H9 (cell line): ENCODE measurements at regions not wholly inside any gene's neighbourhood (a gene's known extent, or its start where the extent isn't known, plus 50 kb on each side); places are given as distances from the start of the nearest gene placed in this dataset.

ENCODE experiments used
- DNase-seq: peaks from one replicate; pipeline ENCODE4 v3.0.0-alpha.2; 2017
- H2AFZ ChIP-seq: one replicate; pipeline ENCODE4 v1.6.1; 2013; ENCODE audit warnings: mild to moderate bottlenecking, low read length, control low read depth, moderate library complexity
- H2AK5ac ChIP-seq: 2 replicates; pipeline ENCODE4 v1.6.1; 2013; ENCODE audit warnings: low read length, control low read depth, mixed read lengths; ENCODE audit not compliant: insufficient read length
- H2BK120ac ChIP-seq: one replicate; pipeline ENCODE4 v1.6.1; 2013; ENCODE audit warnings: low read depth, mild to moderate bottlenecking, low read length, control low read depth, inconsistent platforms; ENCODE audit not compliant: poor library complexity, severe bottlenecking
- H2BK12ac ChIP-seq: 2 replicates; pipeline ENCODE4 v1.6.1; 2013; ENCODE audit warnings: low read length, control low read depth, mixed read lengths, low read depth; ENCODE audit not compliant: insufficient read length
- H2BK15ac ChIP-seq: 2 replicates; pipeline ENCODE4 v1.6.1; 2013; ENCODE audit warnings: low read depth, low read length, control low read depth
- H2BK20ac ChIP-seq: one replicate; pipeline ENCODE4 v1.6.1; 2013; ENCODE audit warnings: low read depth, mild to moderate bottlenecking, low read length, control low read depth, inconsistent platforms; ENCODE audit not compliant: poor library complexity, severe bottlenecking
- H2BK5ac ChIP-seq: 2 replicates; pipeline ENCODE4 v1.6.1; 2013; ENCODE audit warnings: low read length, control low read depth, mixed read lengths; ENCODE audit not compliant: insufficient read length
- H3K14ac ChIP-seq: 2 replicates; pipeline ENCODE4 v1.6.1; 2013; ENCODE audit warnings: low read length, control low read depth; ENCODE audit not compliant: insufficient read depth
- H3K18ac ChIP-seq: 2 replicates; pipeline ENCODE4 v1.6.1; 2013; ENCODE audit warnings: low read depth, mild to moderate bottlenecking, mixed read lengths, low read length, control low read depth; ENCODE audit not compliant: insufficient read length
- H3K23ac ChIP-seq: 2 replicates; pipeline ENCODE4 v1.6.1; 2013; ENCODE audit warnings: low read length, control low read depth, mixed read lengths, low read depth; ENCODE audit not compliant: insufficient read length
- H3K23me2 ChIP-seq: 2 replicates; pipeline ENCODE4 v1.6.1; 2013; ENCODE audit warnings: low read depth, mild to moderate bottlenecking, mixed read lengths, low read length, control low read depth; ENCODE audit not compliant: insufficient read length, poor library complexity, severe bottlenecking
- H3K27ac ChIP-seq: 2 replicates; pipeline ENCODE4 v1.5.1; 2013; ENCODE audit warnings: low read length, control low read depth, mixed read lengths, low read depth; ENCODE audit not compliant: insufficient read length
- H3K27me3 ChIP-seq: 2 replicates; pipeline ENCODE4 v1.6.1; 2013; ENCODE audit warnings: low read length, control low read depth, inconsistent platforms; ENCODE audit not compliant: insufficient read depth
- H3K4ac ChIP-seq: 2 replicates; pipeline ENCODE4 v1.6.1; 2013; ENCODE audit warnings: low read depth, mild to moderate bottlenecking, control low read depth, inconsistent platforms, low read length, moderate library complexity
- H3K4me1 ChIP-seq: 2 replicates; pipeline ENCODE4 v1.6.1; 2013; ENCODE audit warnings: low read length, control low read depth, inconsistent platforms; ENCODE audit not compliant: insufficient read depth
- H3K4me2 ChIP-seq: 2 replicates; pipeline ENCODE4 v1.6.1; 2013; ENCODE audit warnings: low read length, control low read depth, mixed read lengths; ENCODE audit not compliant: insufficient read length, insufficient read depth
- H3K56ac ChIP-seq: 2 replicates; pipeline ENCODE4 v1.6.1; 2013; ENCODE audit warnings: low read depth, mild to moderate bottlenecking, mixed read lengths, low read length, control low read depth; ENCODE audit not compliant: insufficient read length
- H3K79me1 ChIP-seq: 2 replicates; pipeline ENCODE4 v1.6.1; 2013; ENCODE audit warnings: low read depth, mild to moderate bottlenecking, moderate library complexity, low read length, control low read depth, inconsistent platforms; ENCODE audit not compliant: insufficient read depth, poor library complexity, severe bottlenecking
- H3K79me2 ChIP-seq: 2 replicates; pipeline ENCODE4 v1.6.1; 2013; ENCODE audit warnings: low read length, control low read depth, inconsistent platforms; ENCODE audit not compliant: insufficient read depth
- H3K9ac ChIP-seq: 2 replicates; pipeline ENCODE4 v1.6.1; 2013; ENCODE audit warnings: low read length, control low read depth, mixed read lengths; ENCODE audit not compliant: insufficient read length; ENCODE audit errors: extremely low read depth
- H3K9me3 ChIP-seq: one replicate; pipeline ENCODE4 v1.6.1; 2013; ENCODE audit warnings: low read depth, low read length, inconsistent platforms; ENCODE audit not compliant: control insufficient read depth
- H3T11ph ChIP-seq: one replicate; pipeline ENCODE4 v1.6.1; 2013; ENCODE audit warnings: mild to moderate bottlenecking, low read length, control low read depth, inconsistent platforms
- H4K20me1 ChIP-seq: one replicate; pipeline ENCODE4 v1.6.1; 2013; ENCODE audit not compliant: control insufficient read depth, insufficient read length, insufficient read depth
- H4K5ac ChIP-seq: 2 replicates; pipeline ENCODE4 v1.6.1; 2013; ENCODE audit warnings: low read depth, mild to moderate bottlenecking, mixed read lengths, low read length, control low read depth; ENCODE audit not compliant: insufficient read length
- H4K8ac ChIP-seq: replicated peaks from 2 replicates; pipeline ENCODE4 v1.6.1; 2013; ENCODE audit warnings: low read length, control low read depth, mixed read lengths, low read depth; ENCODE audit not compliant: insufficient read length
- H4K91ac ChIP-seq: 2 replicates; pipeline ENCODE4 v1.6.1; 2013; ENCODE audit warnings: low read depth, mild to moderate bottlenecking, moderate library complexity, mixed read lengths, low read length, control low read depth; ENCODE audit not compliant: insufficient read length
- H3K27ac Mint-ChIP-seq, 3 experiments: 2 replicates in 2 of 3; 3 replicates in 1 of 3; pipeline ENCODE4 v1.8.0; 2020 to 2021; ENCODE audit warnings: mixed read lengths in 3 of 3, mild to moderate bottlenecking in 1 of 3, moderate library complexity in 1 of 3
- H3K27me3 Mint-ChIP-seq: 2 replicates; pipeline ENCODE4 v1.8.0; 2021; ENCODE audit warnings: low read depth, mild to moderate bottlenecking, moderate library complexity, mixed read lengths
- H3K36me3 Mint-ChIP-seq, 3 experiments: 2 replicates in 2 of 3; 3 replicates in 1 of 3; pipeline ENCODE4 v1.8.0; 2020 to 2021; ENCODE audit warnings: low read depth in 3 of 3, mixed read lengths in 3 of 3; ENCODE audit not compliant: insufficient read depth in 1 of 3
- H3K4me1 Mint-ChIP-seq, 2 experiments: 2 replicates each; pipeline ENCODE4 v1.8.0; 2020; ENCODE audit warnings: mixed read lengths in 2 of 2
- H3K4me3 Mint-ChIP-seq, 2 experiments: 2 replicates in 1 of 2; 3 replicates in 1 of 2; pipeline ENCODE4 v1.8.0; 2020 to 2021; ENCODE audit warnings: mild to moderate bottlenecking in 2 of 2, mixed read lengths in 2 of 2, moderate library complexity in 1 of 2
- H3K9me3 Mint-ChIP-seq, 2 experiments: 2 replicates in 1 of 2; 3 replicates in 1 of 2; pipeline ENCODE4 v1.8.0; 2020; ENCODE audit warnings: mild to moderate bottlenecking in 2 of 2, mixed read lengths in 2 of 2, moderate library complexity in 1 of 2
- WGBS: extraction: QIAGEN DNeasy Blood & Tissue Kit; methylation state at CpG from one replicate; pipeline ENCODE4 v1.1.7; 2013; ENCODE audit warnings: missing lambda C conversion rate, low lambda C conversion rate, mixed read lengths; ENCODE audit not compliant: insufficient read length; ENCODE audit errors: extremely low coverage; 5-methylcytosine and 5-hydroxymethylcytosine counted together
- TF ChIP-seq, protein P1 (sequence below): fragments of 200-600 bp; sonication (generic); conservative IDR thresholded peaks from 3 replicates; pipeline ENCODE4 v1.8.0; 2021; ENCODE audit warnings: antibody characterized with exemption, mild to moderate bottlenecking

DNA sequence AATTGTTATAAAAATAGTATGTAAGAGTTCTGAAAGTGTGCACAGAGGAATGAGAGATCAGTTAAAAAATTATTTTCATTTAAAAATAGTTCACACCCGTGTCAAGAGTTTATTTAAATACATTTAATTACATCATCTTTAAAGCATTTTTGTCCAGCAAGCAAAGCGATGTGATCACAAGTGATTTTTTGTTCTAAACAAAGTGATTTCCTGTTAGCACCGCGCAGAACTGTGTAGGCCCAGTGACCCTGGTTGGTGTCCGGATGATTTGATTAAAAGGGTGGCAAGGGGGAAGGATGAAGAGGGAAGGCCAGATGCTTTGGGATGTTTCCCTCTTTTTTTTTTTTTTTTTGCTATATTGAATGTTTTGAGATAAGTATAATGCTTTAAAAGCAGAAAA is 227.8 kb upstream of the PITRM1 start:
- Histone ChIP-seq H3K27me3 (no peaks in the 10 kb centered on the region), H3K23me2 (no peaks in the 10 kb centered on the region), H4K91ac (no peak overlapping the region), H2AFZ (no peak overlapping the region), H3K9ac (no peak overlapping the region), H3K79me1 (no peaks in the 10 kb centered on the region), H4K20me1 (no peaks in the 10 kb centered on the region), H2BK120ac (no peak overlapping the region), H3T11ph (no peak overlapping the region), H3K14ac (no peak overlapping the region), H2BK20ac (no peak overlapping the region), H3K27ac (no peak overlapping the region), H4K8ac (no peak overlapping the region), H3K4ac (no peak overlapping the region), H4K5ac (no peak overlapping the region), H3K18ac (no peak overlapping the region), H3K4me1 (peaks cover 3% of the 10 kb centered on the region; the same call in 1 of the 2 replicates), H2BK5ac (no peak overlapping the region), H3K56ac (no peak overlapping the region), H3K4me2 (no peak overlapping the region), H3K79me2 (no peaks in the 10 kb centered on the region), H2BK12ac (no peak overlapping the region), H3K9me3 (no peaks in the 10 kb centered on the region), H2BK15ac (no peak overlapping the region), H3K23ac (no peak overlapping the region), H2AK5ac (no peak overlapping the region)
- H3K36me3 Mint-ChIP-seq = peaks cover 0 to 2% (median 0%) of the 10 kb centered on the region in 3 experiments; a peak in 1 of 7 replicates
- H3K9me3 Mint-ChIP-seq = peaks cover 0 to 4% of the 10 kb centered on the region in 2 experiments; a peak in 3 of 5 replicates
- H3K4me3 Mint-ChIP-seq = no peak overlapping the region
- H3K27me3 Mint-ChIP-seq = peaks cover 2% of the 10 kb centered on the region
- WGBS = no CpG with 5 or more reads among the region's 5 CpGs
- H3K4me1 Mint-ChIP-seq = peaks cover 20 to 26% of the 10 kb centered on the region in 2 experiments
- DNase-seq = no peak
- TF ChIP-seq, protein P1, sequence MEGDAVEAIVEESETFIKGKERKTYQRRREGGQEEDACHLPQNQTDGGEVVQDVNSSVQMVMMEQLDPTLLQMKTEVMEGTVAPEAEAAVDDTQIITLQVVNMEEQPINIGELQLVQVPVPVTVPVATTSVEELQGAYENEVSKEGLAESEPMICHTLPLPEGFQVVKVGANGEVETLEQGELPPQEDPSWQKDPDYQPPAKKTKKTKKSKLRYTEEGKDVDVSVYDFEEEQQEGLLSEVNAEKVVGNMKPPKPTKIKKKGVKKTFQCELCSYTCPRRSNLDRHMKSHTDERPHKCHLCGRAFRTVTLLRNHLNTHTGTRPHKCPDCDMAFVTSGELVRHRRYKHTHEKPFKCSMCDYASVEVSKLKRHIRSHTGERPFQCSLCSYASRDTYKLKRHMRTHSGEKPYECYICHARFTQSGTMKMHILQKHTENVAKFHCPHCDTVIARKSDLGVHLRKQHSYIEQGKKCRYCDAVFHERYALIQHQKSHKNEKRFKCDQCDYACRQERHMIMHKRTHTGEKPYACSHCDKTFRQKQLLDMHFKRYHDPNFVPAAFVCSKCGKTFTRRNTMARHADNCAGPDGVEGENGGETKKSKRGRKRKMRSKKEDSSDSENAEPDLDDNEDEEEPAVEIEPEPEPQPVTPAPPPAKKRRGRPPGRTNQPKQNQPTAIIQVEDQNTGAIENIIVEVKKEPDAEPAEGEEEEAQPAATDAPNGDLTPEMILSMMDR = no peak
- H3K27ac Mint-ChIP-seq = no peak overlapping the region
